Activated B cell treated with CpG ODN at 0.5 μM for 24 hours (primary cell): ENCODE measurements at regions not wholly inside any gene's neighbourhood (a gene's known extent, or its start where the extent isn't known, plus 50 kb on each side); places are given as distances from the start of the nearest gene placed in this dataset.

Experiments
- ATAC-seq: fragments of 200-7000 bp; cut with Tn5 transposase; one replicate; pipeline ENCODE4 v1.10.0; 2021; ENCODE audit warnings: low read depth, mild to moderate bottlenecking, moderate library complexity
- CTCF ChIA-PET: fragments of 350-600 bp; sonication (Branson Sonifier 250); formaldehyde crosslinking; loops from one replicate; lab custom pipeline; 2021; ENCODE audit warnings: antibody characterized with exemption; lab: Charles Lee
- POLR2A ChIA-PET: fragments of 350-600 bp; sonication (Branson Sonifier 250); formaldehyde crosslinking; loops from one replicate; lab custom pipeline; 2021; ENCODE audit warnings: antibody characterized with exemption; lab: Charles Lee
- DNase-seq: peaks from one replicate; pipeline ENCODE4 v3.0.0; 2022
- H3K27ac Mint-ChIP-seq: one replicate; pipeline ENCODE4 v1.8.0; 2020; ENCODE audit warnings: mixed read lengths
- H3K27me3 Mint-ChIP-seq: one replicate; pipeline ENCODE4 v1.8.0; 2021; ENCODE audit warnings: mixed read lengths
- H3K36me3 Mint-ChIP-seq: one replicate; pipeline ENCODE4 v1.8.0; 2021; ENCODE audit warnings: low read depth, mixed read lengths
- H3K4me1 Mint-ChIP-seq: one replicate; pipeline ENCODE4 v1.8.0; 2021; ENCODE audit warnings: mixed read lengths
- H3K4me3 Mint-ChIP-seq: one replicate; pipeline ENCODE4 v1.8.0; 2020; ENCODE audit warnings: mild to moderate bottlenecking, mixed read lengths
- H3K9me3 Mint-ChIP-seq: one replicate; pipeline ENCODE4 v1.8.0; 2020; ENCODE audit warnings: mixed read lengths
- CTCF ChIP-seq: fragments of 200-600 bp; IDR thresholded peaks from one replicate; pipeline ENCODE4 v1.8.0; 2022; ENCODE audit warnings: antibody characterized with exemption, mild to moderate bottlenecking
- intact Hi-C: fragments of 100-400 bp; cut with micrococcal nuclease; formaldehyde crosslinking; loops from one replicate; pipeline ENCODE4 v1.15.1; 2024

- Mint-ChIP-seq H3K4me3 (no peak overlapping the region), H3K9me3 (no peaks in the 10 kb centered on the region), H3K27ac (no peak overlapping the region), H3K27me3 (no peaks in the 10 kb centered on the region), H3K4me1 (no peaks in the 10 kb centered on the region), H3K36me3 (no peaks in the 10 kb centered on the region)
- CTCF ChIA-PET = no interaction called here
- DNase-seq (no peak), ATAC-seq (no peak)
- TF ChIP-seq CTCF = no peak
- POLR2A ChIA-PET = no interaction called here
- intact Hi-C loops = no loop called here
Measured at GRCh38 chr11:114815761-114816160, 137.4 kb downstream of the NXPE2 start.

- POLR2A ChIA-PET = no interaction called here
- no peak for TF ChIP-seq CTCF
- DNase-seq = no peak
- Mint-ChIP-seq H3K36me3 (no peaks in the 10 kb centered on the region), H3K4me1 (no peaks in the 10 kb centered on the region), H3K27ac (no peak overlapping the region), H3K4me3 (no peak overlapping the region), H3K27me3 (no peaks in the 10 kb centered on the region), H3K9me3 (no peaks in the 10 kb centered on the region)
- CTCF ChIA-PET = no interaction called here
- no peak for ATAC-seq
- intact Hi-C loops = no loop called here
Measured at GRCh38 chr11:114816791-114817190, 138.5 kb downstream of the NXPE2 start.

GRCh38 chr11:114818382-114818781 lies 140.1 kb downstream of the NXPE2 start:
- TF ChIP-seq CTCF = no peak
- Mint-ChIP-seq H3K4me1 (no peaks in the 10 kb centered on the region), H3K36me3 (no peaks in the 10 kb centered on the region), H3K4me3 (no peak overlapping the region), H3K9me3 (peaks cover 1% of the 10 kb centered on the region), H3K27ac (no peak overlapping the region), H3K27me3 (no peaks in the 10 kb centered on the region)
- no peak for ATAC-seq
- intact Hi-C loops = no loop called here
- POLR2A ChIA-PET = no interaction called here
- DNase-seq = no peak
- CTCF ChIA-PET = no interaction called here

GRCh38 chr11:114819028-114819427 lies 140.7 kb downstream of the NXPE2 start:
- Mint-ChIP-seq H3K4me1 (no peaks in the 10 kb centered on the region), H3K27ac (no peak overlapping the region), H3K27me3 (no peaks in the 10 kb centered on the region), H3K9me3 (peaks cover 4% of the 10 kb centered on the region), H3K4me3 (no peak overlapping the region), H3K36me3 (no peaks in the 10 kb centered on the region)
- ChIA-PET POLR2A (no interaction called here), CTCF (no interaction called here)
- DNase-seq = no peak
- ATAC-seq = no peak
- intact Hi-C loops = no loop called here
- TF ChIP-seq CTCF = no peak

GRCh38 chr11:114820621-114821020 lies 142.3 kb downstream of the NXPE2 start:
- no peak for ATAC-seq
- ChIA-PET POLR2A (no interaction called here), CTCF (no interaction called here)
- intact Hi-C loops = no loop called here
- H3K36me3 Mint-ChIP-seq = no peaks in the 10 kb centered on the region
- no peak for TF ChIP-seq CTCF
- no peak for DNase-seq
- no peak overlapping the region for H3K27ac Mint-ChIP-seq
- H3K27me3 Mint-ChIP-seq = no peaks in the 10 kb centered on the region
- H3K4me1 Mint-ChIP-seq = no peaks in the 10 kb centered on the region
- peaks cover 4% of the 10 kb centered on the region for H3K9me3 Mint-ChIP-seq
- H3K4me3 Mint-ChIP-seq = no peak overlapping the region
